ENCODE measurements at regions not wholly inside any gene's neighbourhood (a gene's known extent, or its start where the extent isn't known, plus 50 kb on each side); places are given as distances from the start of the nearest gene placed in this dataset.
A peak's percentile ranks its signal among the peaks of the same experiment; 100 is the strongest.

- no peaks in the 10 kb centered on the region for H3K4me1 ChIP-seq (ENCODE audit: insufficient read depth, low read length)
- peak; percentile 1 for DNase-seq (ENCODE audit: insufficient read length, low spot score, missing footprints)
- TF ChIP-seq, protein P1, sequence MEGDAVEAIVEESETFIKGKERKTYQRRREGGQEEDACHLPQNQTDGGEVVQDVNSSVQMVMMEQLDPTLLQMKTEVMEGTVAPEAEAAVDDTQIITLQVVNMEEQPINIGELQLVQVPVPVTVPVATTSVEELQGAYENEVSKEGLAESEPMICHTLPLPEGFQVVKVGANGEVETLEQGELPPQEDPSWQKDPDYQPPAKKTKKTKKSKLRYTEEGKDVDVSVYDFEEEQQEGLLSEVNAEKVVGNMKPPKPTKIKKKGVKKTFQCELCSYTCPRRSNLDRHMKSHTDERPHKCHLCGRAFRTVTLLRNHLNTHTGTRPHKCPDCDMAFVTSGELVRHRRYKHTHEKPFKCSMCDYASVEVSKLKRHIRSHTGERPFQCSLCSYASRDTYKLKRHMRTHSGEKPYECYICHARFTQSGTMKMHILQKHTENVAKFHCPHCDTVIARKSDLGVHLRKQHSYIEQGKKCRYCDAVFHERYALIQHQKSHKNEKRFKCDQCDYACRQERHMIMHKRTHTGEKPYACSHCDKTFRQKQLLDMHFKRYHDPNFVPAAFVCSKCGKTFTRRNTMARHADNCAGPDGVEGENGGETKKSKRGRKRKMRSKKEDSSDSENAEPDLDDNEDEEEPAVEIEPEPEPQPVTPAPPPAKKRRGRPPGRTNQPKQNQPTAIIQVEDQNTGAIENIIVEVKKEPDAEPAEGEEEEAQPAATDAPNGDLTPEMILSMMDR (IDR thresholded peaks at IDR 0.05; ENCODE audit: extremely low read depth, low read depth, low read length): no peak
- H3K4me3 ChIP-seq (ENCODE audit: insufficient read depth, low read length): no peak overlapping the region
- no peaks in the 10 kb centered on the region for H3K79me2 ChIP-seq (ENCODE audit: insufficient read depth, low read length)
- H3K4me2 ChIP-seq (ENCODE audit: insufficient read depth, low read length): no peak overlapping the region
- H3K36me3 ChIP-seq (ENCODE audit: insufficient read depth, low read length): no peaks in the 10 kb centered on the region
- no peak overlapping the region for H3K27ac ChIP-seq (ENCODE audit: low read depth, low read length)
- no peak overlapping the region for H2AFZ ChIP-seq (ENCODE audit: low read length)
- no peaks in the 10 kb centered on the region for H3K9me3 ChIP-seq (ENCODE audit: low read depth, low read length)
- H4K20me1 ChIP-seq (ENCODE audit: insufficient read depth, low read length): no peaks in the 10 kb centered on the region
- no peaks in the 10 kb centered on the region for H3K27me3 ChIP-seq (ENCODE audit: insufficient read depth, low read length)
These were observed 665.1 kb upstream of the COX7C start for GRCh38 chr5:85952680-85953079.

- Histone ChIP-seq H3K9me3 (ENCODE audit: low read depth, low read length) (no peaks in the 10 kb centered on the region), H3K27me3 (ENCODE audit: insufficient read depth, low read length) (no peaks in the 10 kb centered on the region), H3K79me2 (ENCODE audit: insufficient read depth, low read length) (no peaks in the 10 kb centered on the region), H3K4me3 (ENCODE audit: insufficient read depth, low read length) (no peak overlapping the region), H3K4me1 (ENCODE audit: insufficient read depth, low read length) (no peaks in the 10 kb centered on the region), H3K4me2 (ENCODE audit: insufficient read depth, low read length) (no peak overlapping the region), H3K27ac (ENCODE audit: low read depth, low read length) (no peak overlapping the region), H4K20me1 (ENCODE audit: insufficient read depth, low read length) (no peaks in the 10 kb centered on the region), H3K36me3 (ENCODE audit: insufficient read depth, low read length) (no peaks in the 10 kb centered on the region), H2AFZ (ENCODE audit: low read length) (no peak overlapping the region)
- DNase-seq (ENCODE audit: insufficient read length, low spot score, missing footprints): no peak
- TF ChIP-seq, protein P1 (IDR thresholded peaks at IDR 0.05; ENCODE audit: extremely low read depth, low read depth, low read length): no peak
These were observed 650.1 kb upstream of the COX7C start for GRCh38 chr5:85967681-85968080.

GRCh38 chr5:85972539-85972938, 645.2 kb upstream of the COX7C start:
- H3K4me1 ChIP-seq (ENCODE audit: insufficient read depth, low read length): no peaks in the 10 kb centered on the region
- TF ChIP-seq, protein P1 (IDR thresholded peaks at IDR 0.05; ENCODE audit: extremely low read depth, low read depth, low read length): no peak

GRCh38 chr5:85985167-85985566, 632.6 kb upstream of the COX7C start:
- H3K4me3 ChIP-seq (ENCODE audit: insufficient read depth, low read length): no peak overlapping the region
- H3K9me3 ChIP-seq (ENCODE audit: low read depth, low read length): no peaks in the 10 kb centered on the region
- no peak overlapping the region for H3K4me2 ChIP-seq (ENCODE audit: insufficient read depth, low read length)
- H3K79me2 ChIP-seq (ENCODE audit: insufficient read depth, low read length): no peaks in the 10 kb centered on the region
- no peaks in the 10 kb centered on the region for H4K20me1 ChIP-seq (ENCODE audit: insufficient read depth, low read length)
- no peaks in the 10 kb centered on the region for H3K36me3 ChIP-seq (ENCODE audit: insufficient read depth, low read length)
- H3K27ac ChIP-seq (ENCODE audit: low read depth, low read length): no peak overlapping the region
- no peaks in the 10 kb centered on the region for H3K27me3 ChIP-seq (ENCODE audit: insufficient read depth, low read length)
- no peak overlapping the region for H2AFZ ChIP-seq (ENCODE audit: low read length)
- no peak for DNase-seq (ENCODE audit: insufficient read length, low spot score, missing footprints)
- H3K4me1 ChIP-seq (ENCODE audit: insufficient read depth, low read length): no peaks in the 10 kb centered on the region
- TF ChIP-seq, protein P1 (IDR thresholded peaks at IDR 0.05; ENCODE audit: extremely low read depth, low read depth, low read length): no peak

More at GRCh38 chr5:85972539-85972938, 645.2 kb upstream of the COX7C start:
- H3K79me2 ChIP-seq (ENCODE audit: insufficient read depth, low read length): no peaks in the 10 kb centered on the region
- no peak overlapping the region for H3K4me3 ChIP-seq (ENCODE audit: insufficient read depth, low read length)
- no peak for DNase-seq (ENCODE audit: insufficient read length, low spot score, missing footprints)
- no peaks in the 10 kb centered on the region for H3K9me3 ChIP-seq (ENCODE audit: low read depth, low read length)
- no peaks in the 10 kb centered on the region for H4K20me1 ChIP-seq (ENCODE audit: insufficient read depth, low read length)
- H3K27ac ChIP-seq (ENCODE audit: low read depth, low read length): no peak overlapping the region
- H3K4me2 ChIP-seq (ENCODE audit: insufficient read depth, low read length): no peak overlapping the region
- no peak overlapping the region for H2AFZ ChIP-seq (ENCODE audit: low read length)
- H3K36me3 ChIP-seq (ENCODE audit: insufficient read depth, low read length): no peaks in the 10 kb centered on the region
- no peaks in the 10 kb centered on the region for H3K27me3 ChIP-seq (ENCODE audit: insufficient read depth, low read length)
